Chondrocyte (in vitro differentiated cells): ENCODE measurements at regions not wholly inside any gene's neighbourhood (a gene's known extent, or its start where the extent isn't known, plus 50 kb on each side); places are given as distances from the start of the nearest gene placed in this dataset.

Experiments used
- DNase-seq: peaks from one replicate; pipeline ENCODE4 v3.0.0; 2021; ENCODE audit warnings: mixed read lengths, low spot score
- H3K27ac Mint-ChIP-seq: one replicate; pipeline ENCODE4 v1.8.0; 2021; ENCODE audit warnings: mild to moderate bottlenecking, moderate library complexity, mixed read lengths; ENCODE audit not compliant: unreplicated experiment
- H3K27me3 Mint-ChIP-seq: 2 replicates; pipeline ENCODE4 v1.8.0; 2021; ENCODE audit warnings: low read depth, mixed read lengths
- H3K36me3 Mint-ChIP-seq: 2 replicates; pipeline ENCODE4 v1.8.0; 2021; ENCODE audit warnings: low read depth, mixed read lengths
- H3K4me1 Mint-ChIP-seq: 2 replicates; pipeline ENCODE4 v1.8.0; 2021; ENCODE audit warnings: low read depth, mild to moderate bottlenecking, mixed read lengths
- H3K4me3 Mint-ChIP-seq: one replicate; pipeline ENCODE4 v1.8.0; 2021; ENCODE audit warnings: mild to moderate bottlenecking, moderate library complexity, mixed read lengths; ENCODE audit not compliant: unreplicated experiment
- H3K9me3 Mint-ChIP-seq: 2 replicates; pipeline ENCODE4 v1.8.0; 2021; ENCODE audit warnings: low read depth, mixed read lengths
- CTCF ChIP-seq: fragments of 200-600 bp; sonication (generic); IDR thresholded peaks from 2 replicates; pipeline ENCODE4 v1.5.0; 2021; ENCODE audit warnings: antibody characterized with exemption, mild to moderate bottlenecking, moderate library complexity

- Mint-ChIP-seq H3K27me3 (peaks cover 1% of the 10 kb centered on the region), H3K9me3 (peaks cover 5% of the 10 kb centered on the region), H3K27ac (no peak overlapping the region), H3K4me3 (no peak overlapping the region), H3K36me3 (no peaks in the 10 kb centered on the region), H3K4me1 (no peaks in the 10 kb centered on the region)
- no peak for DNase-seq
- no peak for TF ChIP-seq CTCF
Measured at GRCh38 chr13:84843368-84843767, 955.9 kb downstream of the SLITRK6 start.

GRCh38 chr13:84834201-84834600 lies 951.9 kb upstream of the SLITRK1 start:
- no peak for DNase-seq
- no peak overlapping the region for H3K4me3 Mint-ChIP-seq
- TF ChIP-seq CTCF = no peak
- no peaks in the 10 kb centered on the region for H3K4me1 Mint-ChIP-seq
- no peaks in the 10 kb centered on the region for H3K9me3 Mint-ChIP-seq
- no peaks in the 10 kb centered on the region for H3K36me3 Mint-ChIP-seq
- H3K27ac Mint-ChIP-seq = no peak overlapping the region
- H3K27me3 Mint-ChIP-seq = no peaks in the 10 kb centered on the region

- H3K4me1 Mint-ChIP-seq = no peaks in the 10 kb centered on the region
- no peaks in the 10 kb centered on the region for H3K36me3 Mint-ChIP-seq
- no peaks in the 10 kb centered on the region for H3K27me3 Mint-ChIP-seq
- H3K9me3 Mint-ChIP-seq = no peaks in the 10 kb centered on the region
- no peak for TF ChIP-seq CTCF
- H3K27ac Mint-ChIP-seq = no peak overlapping the region
- H3K4me3 Mint-ChIP-seq = no peak overlapping the region
- DNase-seq = no peak
Measured at GRCh38 chr13:84831666-84832657, 949.7 kb upstream of the SLITRK1 start.

GRCh38 chr13:84823528-84823927 lies 941.3 kb upstream of the SLITRK1 start:
- Mint-ChIP-seq H3K36me3 (no peaks in the 10 kb centered on the region), H3K27me3 (peaks cover 2% of the 10 kb centered on the region), H3K27ac (no peak overlapping the region), H3K4me3 (no peak overlapping the region), H3K4me1 (no peaks in the 10 kb centered on the region), H3K9me3 (no peaks in the 10 kb centered on the region)
- DNase-seq = no peak
- no peak for TF ChIP-seq CTCF

GRCh38 chr13:84821261-84821660 lies 939.0 kb upstream of the SLITRK1 start:
- Mint-ChIP-seq H3K4me3 (no peak overlapping the region), H3K36me3 (no peaks in the 10 kb centered on the region), H3K27me3 (peaks cover 2% of the 10 kb centered on the region), H3K27ac (no peak overlapping the region), H3K9me3 (no peaks in the 10 kb centered on the region), H3K4me1 (no peaks in the 10 kb centered on the region)
- DNase-seq = no peak
- TF ChIP-seq CTCF = no peak
